PC-3 (cell line): ENCODE measurements at regions not wholly inside any gene's neighbourhood (a gene's known extent, or its start where the extent isn't known, plus 50 kb on each side); places are given as distances from the start of the nearest gene placed in this dataset.

Experiments used
- ATAC-seq: fragments of 200-7000 bp; cut with Tn5 transposase; 2 replicates; pipeline ENCODE4 v1.9.1; 2020; ENCODE audit warnings: mild to moderate bottlenecking, moderate library complexity
- BruUV-seq: library from RNA; stranded (reverse); fragments of 400-500 nt; replicated peaks from 2 replicates; lab custom pipeline; 2021; lab: Mats Ljungman, UMichigan
- CTCF ChIA-PET: fragments of 300-600 bp; sonication (Branson Sonifier 250); formaldehyde crosslinking; loops from one replicate; lab custom pipeline; 2022; ENCODE audit warnings: antibody characterized with exemption; lab: Charles Lee
- POLR2A ChIA-PET: fragments of 300-600 bp; sonication (Branson Sonifier 250); formaldehyde crosslinking; loops from one replicate; lab custom pipeline; 2022; ENCODE audit warnings: antibody characterized with exemption; ENCODE audit not compliant: unreplicated experiment; lab: Charles Lee
- DNase-seq: peaks from one replicate; pipeline ENCODE4 v3.0.0-alpha.2; 2015
- H2AFZ ChIP-seq: fragments of 300-600 bp; sonication (generic); 2 replicates; pipeline ENCODE4 v1.6.0; 2016; ENCODE audit warnings: antibody characterized with exemption, low read length
- H3F3A ChIP-seq: fragments of 300-600 bp; sonication (generic); one replicate; pipeline ENCODE4 v1.6.0; 2017; ENCODE audit warnings: antibody characterized with exemption, low read length, control low read depth, mild to moderate bottlenecking; ENCODE audit not compliant: unreplicated experiment
- H3K27ac ChIP-seq: fragments of 300-600 bp; sonication (generic); 2 replicates; pipeline ENCODE4 v1.5.1; 2016; ENCODE audit warnings: mild to moderate bottlenecking, low read length
- H3K27me3 ChIP-seq: fragments of 300-600 bp; sonication (generic); 2 replicates; pipeline ENCODE4 v1.6.1; 2016; ENCODE audit warnings: low read length, mixed read lengths
- H3K36me3 ChIP-seq: fragments of 300-600 bp; sonication (generic); 2 replicates; pipeline ENCODE4 v1.6.1; 2016; ENCODE audit warnings: low read depth, mixed run types, low read length, mixed read lengths
- H3K4me1 ChIP-seq: fragments of 300-600 bp; sonication (generic); 2 replicates; pipeline ENCODE4 v1.5.1; 2016; ENCODE audit warnings: low read length; ENCODE audit not compliant: insufficient read depth
- H3K4me2 ChIP-seq: fragments of 300-600 bp; sonication (generic); 2 replicates; pipeline ENCODE4 v1.6.0; 2016; ENCODE audit warnings: low read length
- H3K4me3 ChIP-seq: fragments of 300-600 bp; sonication (generic); 2 replicates; pipeline ENCODE4 v1.5.1; 2016; ENCODE audit warnings: mild to moderate bottlenecking, low read length, mixed read lengths
- H3K79me2 ChIP-seq: fragments of 300-600 bp; sonication (generic); 2 replicates; pipeline ENCODE4 v1.6.1; 2017; ENCODE audit warnings: low read length, mixed read lengths
- H3K9ac ChIP-seq: fragments of 300-600 bp; sonication (generic); 2 replicates; pipeline ENCODE4 v1.6.0; 2016; ENCODE audit warnings: mild to moderate bottlenecking, low read length
- H3K9me2 ChIP-seq: fragments of 300-600 bp; sonication (generic); replicated peaks from 2 replicates; pipeline ENCODE4 v1.6.1; 2016; ENCODE audit warnings: mixed run types, low read length, mixed read lengths
- H3K9me3 ChIP-seq: fragments of 300-600 bp; sonication (generic); 2 replicates; pipeline ENCODE4 v1.6.1; 2016; ENCODE audit warnings: low read length, mixed read lengths
- H4K20me1 ChIP-seq: fragments of 300-600 bp; sonication (generic); 2 replicates; pipeline ENCODE4 v1.6.1; 2016; ENCODE audit warnings: low read length, mixed read lengths
- CTCF ChIP-seq: fragments of 300-600 bp; sonication (generic); conservative IDR thresholded peaks from 2 replicates; pipeline ENCODE4 v1.5.1; 2017; ENCODE audit warnings: antibody characterized with exemption, low read depth, mild to moderate bottlenecking, low read length
- EZH2 ChIP-seq: fragments of 300-600 bp; sonication (generic); IDR thresholded peaks from one replicate; pipeline ENCODE4 v1.6.1; 2017; ENCODE audit warnings: antibody characterized with exemption, mild to moderate bottlenecking, low read length; ENCODE audit not compliant: unreplicated experiment
- EZH2phosphoT487 ChIP-seq: fragments of 300-600 bp; sonication (generic); IDR thresholded peaks from 2 replicates; pipeline ENCODE4 v1.6.1; 2018; ENCODE audit warnings: mild to moderate bottlenecking, antibody characterized with exemption, low read length, borderline replicate concordance
- intact Hi-C: fragments of 100-400 bp; cut with micrococcal nuclease; formaldehyde crosslinking; loops from 2 replicates; pipeline ENCODE4 v1.9.0; 2023

DNA sequence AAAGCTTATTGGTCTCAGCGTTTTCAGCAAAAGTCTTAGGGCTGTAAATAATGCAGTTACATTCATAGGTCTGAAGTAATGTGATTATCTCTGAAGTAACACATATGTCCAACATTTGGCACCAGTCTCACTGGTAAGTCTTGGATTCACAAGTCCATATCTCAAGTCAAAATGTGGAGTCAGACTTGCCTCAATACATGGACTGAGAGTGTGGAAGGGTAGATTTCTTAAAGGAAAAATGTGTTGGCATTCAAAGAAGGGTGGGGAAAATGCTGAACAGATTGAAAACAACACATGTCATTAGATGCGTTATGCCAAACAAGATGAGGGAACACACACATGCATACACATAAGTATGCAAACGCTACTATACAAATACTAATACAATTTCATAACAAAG is 989.0 kb upstream of the MANEA start:
- BruUV-seq: no TSS peak
- no peak for DNase-seq
- ATAC-seq: no peak
- Histone ChIP-seq H3K4me1 (no peaks in the 10 kb centered on the region), H3K9me3 (no peaks in the 10 kb centered on the region), H3K9ac (no peak overlapping the region), H3K36me3 (no peaks in the 10 kb centered on the region), H3F3A (no peaks in the 10 kb centered on the region), H3K4me3 (no peak overlapping the region), H2AFZ (no peak overlapping the region), H3K27ac (no peak overlapping the region), H4K20me1 (no peaks in the 10 kb centered on the region), H3K79me2 (no peaks in the 10 kb centered on the region), H3K4me2 (no peak overlapping the region), H3K27me3 (no peaks in the 10 kb centered on the region), H3K9me2 (no peaks in the 10 kb centered on the region)
- TF ChIP-seq CTCF: no peak
- TF ChIP-seq EZH2phosphoT487: no peak
- no peak for TF ChIP-seq EZH2
- intact Hi-C loops: no loop called here
- CTCF ChIA-PET: no interaction called here
- POLR2A ChIA-PET: no interaction called here

GRCh38 chr6:94584211-94584610 is 993.1 kb upstream of the MANEA start:
- Histone ChIP-seq H3K79me2 (no peaks in the 10 kb centered on the region), H3K27ac (no peak overlapping the region), H4K20me1 (no peaks in the 10 kb centered on the region), H3K4me1 (no peaks in the 10 kb centered on the region), H3K9me2 (no peaks in the 10 kb centered on the region), H3K9me3 (no peaks in the 10 kb centered on the region), H3K36me3 (no peaks in the 10 kb centered on the region), H3K4me2 (no peak overlapping the region), H2AFZ (no peak overlapping the region), H3K27me3 (no peaks in the 10 kb centered on the region), H3F3A (no peaks in the 10 kb centered on the region), H3K9ac (no peak overlapping the region), H3K4me3 (no peak overlapping the region)
- no peak for DNase-seq
- intact Hi-C loops: no loop called here
- POLR2A ChIA-PET: no interaction called here
- ATAC-seq: no peak
- no TSS peak for BruUV-seq
- no peak for TF ChIP-seq EZH2phosphoT487
- TF ChIP-seq CTCF: no peak
- TF ChIP-seq EZH2: no peak
- CTCF ChIA-PET: no interaction called here

GRCh38 chr6:94570581-94570980 is 1006.8 kb upstream of the MANEA start:
- H3K9me2 ChIP-seq: no peaks in the 10 kb centered on the region
- H3K79me2 ChIP-seq: no peaks in the 10 kb centered on the region
- ChIA-PET CTCF (no interaction called here), POLR2A (no interaction called here)
- no peaks in the 10 kb centered on the region for H3K4me1 ChIP-seq
- DNase-seq (no peak), ATAC-seq (no peak)
- H3K27ac ChIP-seq: no peak overlapping the region
- H3K4me2 ChIP-seq: no peak overlapping the region
- no peak overlapping the region for H2AFZ ChIP-seq
- BruUV-seq: no TSS peak
- no peak for TF ChIP-seq EZH2
- no peak for TF ChIP-seq CTCF
- TF ChIP-seq EZH2phosphoT487: no peak
- no peaks in the 10 kb centered on the region for H3K36me3 ChIP-seq
- H3K4me3 ChIP-seq: no peak overlapping the region
- intact Hi-C loops: no loop called here
- no peaks in the 10 kb centered on the region for H3K27me3 ChIP-seq
- H3F3A ChIP-seq: no peaks in the 10 kb centered on the region
- H3K9me3 ChIP-seq: no peaks in the 10 kb centered on the region
- no peak overlapping the region for H3K9ac ChIP-seq
- H4K20me1 ChIP-seq: no peaks in the 10 kb centered on the region
